Thyroid gland (tissue), 4 donors: ENCODE measurements at regions not wholly inside any gene's neighbourhood (a gene's known extent, or its start where the extent isn't known, plus 50 kb on each side); places are given as distances from the start of the nearest gene placed in this dataset.

Source experiments
- DNase-seq, 2 donors: peaks; one replicate each; pipeline ENCODE4 v3.0.0-alpha.2; 2019
- H3K27ac ChIP-seq, 3 donors: fragments of 200-600 bp; sonication (generic); 1 replicate in 2 of 3; 2 replicates in 1 of 3; pipeline ENCODE4 v1.5.1; 2016 to 2019; ENCODE audit warnings: mild to moderate bottlenecking in 1 of 3, moderate library complexity in 1 of 3
- H3K27me3 ChIP-seq: fragments of 200-600 bp; sonication (generic); one replicate; pipeline ENCODE4 v1.5.1; 2019
- H3K36me3 ChIP-seq, 2 donors: fragments of 200-600 bp; sonication (generic); one replicate each; pipeline ENCODE4 v1.5.1; 2016 to 2019
- H3K4me1 ChIP-seq, 2 donors: fragments of 200-600 bp; sonication (generic); one replicate each; pipeline ENCODE4 v1.5.1; 2017 to 2019
- H3K4me3 ChIP-seq, 3 donors: fragments of 200-600 bp; sonication (generic); replicated peaks in 1 of 3; 1 replicate in 2 of 3; 2 replicates in 1 of 3; pipeline ENCODE4 v1.5.1; 2016; ENCODE audit warnings: mild to moderate bottlenecking in 1 of 3
- H3K9me3 ChIP-seq: fragments of 200-600 bp; sonication (generic); one replicate; pipeline ENCODE4 v1.5.1; 2017
- CTCF ChIP-seq, 6 experiments: fragments of 200-600 bp in 3 of 6; fragments of 450-650 bp in 3 of 6; sonication (generic) in 3 of 6; IDR thresholded peaks; one replicate each; pipeline ENCODE4 v1.5.1; 2016 to 2019; ENCODE audit warnings: antibody characterized with exemption in 6 of 6, mild to moderate bottlenecking in 2 of 6, inconsistent platforms in 1 of 6, moderate library complexity in 1 of 6
- POLR2A ChIP-seq, 2 donors: fragments of 450-650 bp; IDR thresholded peaks; one replicate each; pipeline ENCODE4 v1.6.1; 2017; ENCODE audit warnings: antibody characterized with exemption in 2 of 2, mild to moderate bottlenecking in 2 of 2, moderate library complexity in 1 of 2
- WGBS, 2 donors: methylation state at CpG; one replicate each; pipeline ENCODE4 v1.1.5; 2017; 5-methylcytosine and 5-hydroxymethylcytosine counted together
- intact Hi-C: fragments of 100-400 bp; cut with DNase I; formaldehyde crosslinking; loops from one replicate; pipeline ENCODE4 v1.15.1; 2023

DNA sequence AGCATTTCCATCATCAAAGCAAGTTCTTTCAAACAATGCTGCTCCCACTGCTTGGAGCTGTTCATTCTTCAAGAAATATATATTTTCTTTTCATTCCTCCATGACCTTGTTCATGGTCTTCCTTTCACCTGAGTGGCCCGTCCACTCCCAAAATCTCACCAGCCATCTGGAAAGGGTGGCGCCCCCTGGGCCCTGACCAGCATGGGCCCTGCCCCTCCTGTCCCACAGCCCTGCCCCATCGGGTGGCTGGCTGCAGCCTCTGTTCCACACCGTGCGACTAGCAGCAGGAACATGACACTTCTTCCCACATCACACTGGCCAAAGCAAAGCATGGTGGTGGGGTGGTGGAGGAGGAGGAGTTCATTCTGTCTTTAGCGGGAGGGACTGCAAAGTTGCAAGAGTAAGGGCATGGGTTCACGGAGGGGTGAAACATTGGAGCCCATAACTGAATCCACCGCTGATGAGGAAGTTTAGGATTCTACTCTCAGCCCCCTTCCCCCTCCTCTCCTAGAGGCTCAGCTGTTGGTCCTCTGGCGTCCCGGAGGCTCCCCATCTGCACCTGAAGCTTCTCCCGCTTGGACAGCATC lies 195.2 kb upstream of the SLC24A3 start:
- Histone ChIP-seq H3K9me3 (no peaks in the 10 kb centered on the region), H3K4me3 (no peak overlapping the region), H3K27ac (no peak overlapping the region), H3K4me1 (no peaks in the 10 kb centered on the region), H3K27me3 (no peaks in the 10 kb centered on the region), H3K36me3 (no peaks in the 10 kb centered on the region)
- 88 to 89% methylated on average over 11 of the region's 11 CpGs for WGBS, 2 donors
- intact Hi-C loops: no loop called here
- TF ChIP-seq POLR2A (IDR thresholded peaks at IDR 0.05) (no peak), CTCF (IDR thresholded peaks at IDR 0.05) (no peak)
- no peak for DNase-seq

GRCh38 chr20:19018881-19019280 lies 193.6 kb upstream of the SLC24A3 start:
- Histone ChIP-seq H3K36me3 (no peaks in the 10 kb centered on the region), H3K9me3 (no peaks in the 10 kb centered on the region), H3K4me1 (no peaks in the 10 kb centered on the region), H3K27me3 (no peaks in the 10 kb centered on the region), H3K27ac (no peak overlapping the region), H3K4me3 (no peak overlapping the region)
- TF ChIP-seq CTCF (IDR thresholded peaks at IDR 0.05) (no peak), POLR2A (IDR thresholded peaks at IDR 0.05) (no peak)
- intact Hi-C loops: no loop called here
- WGBS, 2 donors: 78 to 81% methylated on average over 5 of the region's 5 CpGs
- no peak for DNase-seq

DNA sequence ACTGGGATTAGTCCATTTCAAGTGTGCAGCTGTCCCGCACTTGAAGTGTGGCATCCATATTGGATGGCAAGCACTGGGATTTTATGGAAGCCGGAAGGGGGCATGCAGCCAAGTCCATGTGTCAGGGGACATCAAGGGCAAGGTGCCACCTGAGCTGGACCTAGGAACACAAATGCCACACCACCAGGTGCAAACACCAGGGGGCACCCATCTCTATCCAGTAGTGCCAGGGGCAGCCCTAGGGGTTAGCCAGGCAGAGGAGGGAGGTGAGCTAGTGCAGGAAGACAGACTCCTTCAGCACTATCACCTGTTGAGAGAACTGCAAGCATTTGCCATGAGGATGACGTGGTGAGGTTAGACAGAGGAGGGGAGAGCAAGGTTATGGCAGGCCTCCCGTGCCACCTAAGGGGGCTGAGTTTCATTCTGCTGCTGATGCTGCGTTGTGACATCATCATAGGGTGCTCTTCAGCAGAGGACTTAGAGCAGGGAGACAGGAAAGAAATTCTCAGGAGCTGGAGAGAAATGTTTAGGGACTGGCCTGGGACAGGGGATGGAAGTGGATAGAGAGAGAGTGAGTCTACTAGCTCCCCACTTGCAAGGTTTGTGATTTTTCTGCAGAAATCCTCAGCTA lies 192.6 kb upstream of the SLC24A3 start:
- intact Hi-C loops: no loop called here
- 92 to 95% methylated on average over 5 of the region's 5 CpGs for WGBS, 2 donors
- no peak for TF ChIP-seq CTCF (IDR thresholded peaks at IDR 0.05)
- no peak for TF ChIP-seq POLR2A (IDR thresholded peaks at IDR 0.05)
- no peak overlapping the region for H3K27ac ChIP-seq
- DNase-seq: no peak
- no peaks in the 10 kb centered on the region for H3K27me3 ChIP-seq
- no peak overlapping the region for H3K4me3 ChIP-seq
- H3K4me1 ChIP-seq: no peaks in the 10 kb centered on the region
- H3K36me3 ChIP-seq: no peaks in the 10 kb centered on the region
- no peaks in the 10 kb centered on the region for H3K9me3 ChIP-seq

GRCh38 chr20:19021406-19022117 lies 190.9 kb upstream of the SLC24A3 start:
- 82 to 84% methylated on average over 7 of the region's 7 CpGs for WGBS, 2 donors
- Histone ChIP-seq H3K9me3 (no peaks in the 10 kb centered on the region), H3K27me3 (no peaks in the 10 kb centered on the region), H3K36me3 (no peaks in the 10 kb centered on the region), H3K4me1 (no peaks in the 10 kb centered on the region), H3K4me3 (no peak overlapping the region), H3K27ac (no peak overlapping the region)
- DNase-seq: no peak
- no peak for TF ChIP-seq POLR2A (IDR thresholded peaks at IDR 0.05)
- TF ChIP-seq CTCF (IDR thresholded peaks at IDR 0.05): no peak
- intact Hi-C loops: no loop called here

GRCh38 chr20:19022118-19022575 lies 190.3 kb upstream of the SLC24A3 start:
- WGBS, 2 donors: 88 to 92% methylated on average over 8 of the region's 8 CpGs
- H3K27me3 ChIP-seq: no peaks in the 10 kb centered on the region
- no peaks in the 10 kb centered on the region for H3K9me3 ChIP-seq
- no peak for DNase-seq
- H3K4me1 ChIP-seq: no peaks in the 10 kb centered on the region
- intact Hi-C loops: no loop called here
- H3K36me3 ChIP-seq: no peaks in the 10 kb centered on the region
- no peak overlapping the region for H3K4me3 ChIP-seq
- no peak overlapping the region for H3K27ac ChIP-seq
- TF ChIP-seq CTCF (IDR thresholded peaks at IDR 0.05): no peak
- TF ChIP-seq POLR2A (IDR thresholded peaks at IDR 0.05): no peak
